NCI-H526 treated with DMSO at 0.1 percent for 48 hours (cell line): ENCODE measurements at regions not wholly inside any gene's neighbourhood (a gene's known extent, or its start where the extent isn't known, plus 50 kb on each side); places are given as distances from the start of the nearest gene placed in this dataset.
"Not testable (repeated sequence)": the region's sequence is repeated elsewhere in the genome, so short reads cannot be mapped to it uniquely, and the experiment has no call there.

ENCODE experiments used
- DNase-seq: peaks from one replicate; lab custom pipeline; 2025; lab: John Stamatoyannopoulos, UW

GRCh38 chr4:81375745-81376144 is 96.0 kb downstream of the RASGEF1B start:
- DNase-seq: no peak

DNA sequence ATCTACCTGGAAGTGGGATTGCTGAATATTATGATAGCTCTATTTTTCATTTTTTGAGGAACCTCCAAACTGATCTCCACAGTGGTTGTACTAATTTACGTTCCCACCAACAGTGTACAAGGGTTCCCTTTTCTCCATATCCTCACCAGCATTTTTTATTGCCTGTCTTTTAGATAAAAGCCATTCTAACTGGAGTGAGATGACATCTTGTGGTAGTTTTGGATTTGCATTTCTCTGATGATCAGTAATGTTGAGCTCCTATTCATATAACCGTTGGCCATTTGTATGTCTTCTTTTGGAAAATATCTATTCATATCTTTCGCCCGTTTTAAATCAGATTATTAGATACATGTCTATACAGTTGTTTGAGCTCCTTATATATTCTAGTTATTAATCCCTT is 101.8 kb downstream of the RASGEF1B start:
- no peak for DNase-seq

DNA sequence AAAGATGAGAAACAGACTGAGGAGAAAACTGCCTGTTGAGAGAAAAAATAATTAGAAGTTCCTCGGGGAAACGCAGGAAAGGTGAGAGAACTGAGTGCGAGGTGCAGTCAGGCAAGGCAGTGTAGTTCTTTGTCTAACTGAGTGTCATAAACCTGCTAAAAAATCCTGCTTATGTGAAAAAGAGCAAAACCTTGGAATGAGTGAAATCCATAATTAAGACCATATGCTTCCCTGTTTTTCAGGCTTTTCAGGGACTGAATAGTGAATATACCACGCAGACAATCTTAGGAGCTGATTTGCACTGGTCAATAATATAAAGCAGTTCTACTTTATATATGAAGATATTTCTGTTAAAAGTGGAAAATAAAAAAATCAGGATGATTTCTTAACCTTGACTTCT is 104.9 kb downstream of the RASGEF1B start:
- no peak for DNase-seq

GRCh38 chr4:81360737-81361136 is 111.0 kb downstream of the RASGEF1B start:
- DNase-seq: no peak

- DNase-seq: no peak
Measured at GRCh38 chr4:81359207-81359606, 112.5 kb downstream of the RASGEF1B start.

DNA sequence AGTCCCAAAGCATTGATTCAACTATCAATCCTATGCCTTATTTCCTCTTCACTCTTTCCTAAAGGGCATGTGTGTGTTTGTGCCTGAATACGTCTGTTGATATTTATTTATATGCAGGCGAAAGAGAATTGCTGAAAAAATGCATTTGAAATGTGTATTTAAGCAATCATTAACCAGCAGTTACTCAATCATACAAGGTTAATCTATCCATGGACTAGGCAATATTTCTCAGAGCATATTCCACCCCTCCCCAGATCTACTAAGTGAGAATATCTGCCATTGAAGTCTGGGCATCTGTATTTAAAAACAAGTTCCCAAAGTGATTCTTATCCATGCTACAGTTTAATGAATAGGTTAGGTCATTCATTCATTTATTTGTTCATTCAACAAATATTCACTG is 113.6 kb downstream of the RASGEF1B start:
- DNase-seq: no peak

GRCh38 chr4:81356621-81357020 is 115.1 kb downstream of the RASGEF1B start:
- DNase-seq: no peak

GRCh38 chr4:81355136-81355535 is 116.6 kb downstream of the RASGEF1B start:
- DNase-seq: no peak

DNA sequence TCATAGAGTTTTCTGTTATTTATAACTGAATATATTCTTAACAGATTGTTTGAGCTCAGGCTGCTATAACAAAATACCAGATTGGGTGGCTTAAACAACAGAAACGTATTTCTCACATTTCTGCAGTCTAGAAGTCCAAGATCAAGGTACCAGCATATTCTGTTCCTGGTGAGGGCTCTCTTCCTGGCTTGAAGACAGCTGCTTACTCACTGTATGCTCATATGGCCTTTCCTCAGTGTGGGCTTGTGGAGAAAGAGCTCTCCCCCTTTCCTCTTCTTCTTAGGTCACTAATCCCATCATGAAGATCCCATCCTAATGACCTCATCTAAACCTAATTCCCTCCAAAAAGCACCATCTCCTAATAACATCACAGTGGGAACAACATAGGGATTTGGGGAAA is 117.8 kb downstream of the RASGEF1B start:
- no peak for DNase-seq

DNA sequence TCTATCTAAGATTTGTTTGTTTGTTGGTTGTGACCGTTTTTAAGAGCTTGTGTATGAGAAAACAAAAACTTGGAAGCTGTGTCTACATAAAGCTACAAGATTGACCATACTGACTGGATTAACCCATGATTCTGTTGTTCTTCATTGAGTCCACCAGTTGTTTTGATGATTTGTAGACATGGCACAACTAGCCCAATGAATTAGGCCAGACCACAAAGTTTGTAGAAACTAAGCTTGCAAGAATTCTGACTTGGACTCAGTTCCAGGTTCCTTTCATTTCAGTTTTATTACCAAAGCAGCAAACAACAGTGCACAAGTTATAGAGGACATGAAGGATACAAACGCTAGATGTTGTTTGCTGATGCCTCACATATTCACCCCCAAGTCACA is 119.3 kb downstream of the RASGEF1B start:
- DNase-seq: no peak

DNA sequence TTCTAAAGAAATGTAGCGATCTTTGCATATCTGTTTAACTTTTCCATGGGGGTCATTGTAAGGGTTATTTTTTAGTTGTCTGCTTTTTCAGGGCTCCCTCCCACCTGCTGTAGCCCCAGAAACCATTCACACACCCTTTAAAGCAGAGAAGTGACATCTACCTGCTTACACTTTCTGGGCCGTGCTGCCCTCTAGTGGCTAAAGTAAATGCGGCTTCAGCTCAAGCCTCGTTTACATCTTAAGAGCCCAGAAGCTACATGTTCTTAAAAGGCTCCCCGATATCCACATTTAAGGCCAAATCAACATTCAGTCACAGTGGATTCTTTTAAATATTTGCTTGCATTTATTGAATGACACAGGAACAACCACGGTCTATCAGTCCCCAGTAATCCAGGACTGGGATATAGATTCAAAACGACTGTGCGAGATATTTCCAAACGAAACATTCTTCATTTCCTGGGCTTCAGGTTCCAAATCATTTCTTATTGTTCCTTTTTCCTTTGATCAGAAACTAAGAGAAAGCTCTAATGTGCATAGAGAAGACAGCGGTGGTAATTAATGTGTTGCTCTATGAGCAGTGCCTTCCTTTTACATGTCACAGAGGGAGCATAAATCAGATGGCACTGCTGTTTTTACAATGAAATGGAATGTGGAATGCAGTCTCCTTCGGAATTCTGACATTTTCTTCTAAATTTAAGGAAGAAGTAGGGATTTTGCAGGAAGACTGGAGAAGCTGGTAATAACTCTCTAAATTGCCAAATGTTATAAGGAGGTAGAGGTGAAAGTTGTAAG is 119.9 kb downstream of the RASGEF1B start:
- DNase-seq: peak; percentile 0

DNA sequence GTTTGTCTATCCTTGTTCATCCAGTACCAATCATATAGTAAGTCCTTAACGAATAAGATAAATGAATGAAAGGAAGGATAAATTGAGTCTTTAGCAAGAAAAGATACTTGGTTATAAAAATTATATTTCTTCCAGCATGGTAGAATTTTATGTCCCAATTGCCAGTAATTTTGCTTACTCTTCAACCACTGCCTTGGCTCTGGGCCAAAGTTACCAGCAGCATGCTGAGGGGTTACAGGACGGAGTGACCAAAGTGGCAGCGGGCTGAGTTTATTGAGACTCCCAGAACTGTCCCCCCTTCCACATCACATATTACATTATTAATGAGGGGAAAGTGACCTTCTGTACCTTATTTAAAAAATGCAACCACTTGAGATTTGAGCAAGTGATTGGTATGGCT is 121.7 kb downstream of the RASGEF1B start:
- no peak for DNase-seq

DNA sequence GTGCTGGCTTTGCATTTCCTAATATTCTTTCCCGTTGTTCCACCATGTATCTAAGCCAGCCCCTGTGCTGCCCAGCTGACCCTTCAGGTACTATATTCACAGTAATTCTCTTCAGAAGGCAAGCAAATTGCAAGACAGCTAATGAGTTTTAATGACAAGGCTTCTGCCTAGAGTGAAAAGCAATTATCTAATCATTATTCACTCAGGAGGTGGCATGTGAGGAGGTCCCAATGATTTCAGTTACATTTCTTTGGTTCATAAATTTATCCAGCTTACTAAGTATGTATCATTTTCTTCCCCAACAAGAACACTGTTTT is 123.0 kb downstream of the RASGEF1B start:
- DNase-seq: no peak

DNA sequence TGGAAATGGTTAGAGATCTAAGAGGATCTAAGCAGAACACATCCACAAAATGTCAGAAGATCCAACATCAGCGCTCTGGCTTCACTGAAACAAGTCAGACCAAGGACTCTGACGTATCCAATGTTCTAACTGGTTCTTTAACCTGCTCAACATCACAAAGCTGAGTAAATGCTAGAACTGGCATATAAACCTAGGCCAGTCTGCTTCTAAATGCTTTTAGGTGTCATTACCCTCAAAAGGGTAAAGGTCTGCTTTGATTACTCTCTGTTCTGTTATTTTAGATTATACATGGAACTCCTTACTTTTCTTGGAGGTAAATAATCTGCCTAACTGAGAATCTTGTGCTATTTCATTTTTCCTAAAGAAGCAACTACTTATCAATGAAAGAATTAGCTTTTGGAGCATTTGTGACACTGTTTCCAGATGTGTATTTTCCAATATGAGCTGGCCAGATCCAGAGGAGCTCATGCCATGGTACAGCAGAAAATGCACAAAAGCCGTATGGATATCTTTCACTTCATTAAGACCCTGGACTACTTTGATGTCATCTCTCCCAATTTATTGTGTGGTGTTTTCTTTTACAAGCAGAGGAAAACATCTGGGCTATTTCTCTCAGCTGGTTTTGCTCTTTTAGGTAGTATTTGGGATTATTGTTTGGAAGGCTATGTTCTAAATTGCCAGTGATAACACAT is 123.5 kb downstream of the RASGEF1B start:
- DNase-seq: no peak

GRCh38 chr4:81346719-81347118 is 125.0 kb downstream of the RASGEF1B start:
- DNase-seq: no peak

DNA sequence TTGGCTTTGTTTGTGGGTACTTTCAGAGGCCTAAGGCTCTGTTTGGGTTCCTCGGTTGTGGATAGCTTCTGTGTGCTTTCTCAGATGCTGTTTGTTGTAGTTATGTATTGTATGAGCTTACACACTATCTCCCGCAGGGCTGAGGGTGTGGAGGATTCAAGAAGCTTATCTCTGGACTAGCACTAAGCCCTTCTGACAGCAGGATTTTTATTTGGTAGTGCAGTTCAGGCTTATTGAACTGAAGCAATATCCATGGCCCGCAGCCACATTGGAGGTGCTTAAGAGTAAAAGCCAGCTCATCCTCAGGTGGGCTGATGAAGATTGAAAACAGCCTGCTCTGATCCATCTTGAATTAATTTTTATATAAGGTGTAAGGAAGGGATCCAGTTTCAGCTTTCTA is 128.2 kb downstream of the RASGEF1B start:
- no peak for DNase-seq

- no peak for DNase-seq
Measured at GRCh38 chr4:81343046-81343445, 128.0 kb upstream of the PRKG2 start.

DNA sequence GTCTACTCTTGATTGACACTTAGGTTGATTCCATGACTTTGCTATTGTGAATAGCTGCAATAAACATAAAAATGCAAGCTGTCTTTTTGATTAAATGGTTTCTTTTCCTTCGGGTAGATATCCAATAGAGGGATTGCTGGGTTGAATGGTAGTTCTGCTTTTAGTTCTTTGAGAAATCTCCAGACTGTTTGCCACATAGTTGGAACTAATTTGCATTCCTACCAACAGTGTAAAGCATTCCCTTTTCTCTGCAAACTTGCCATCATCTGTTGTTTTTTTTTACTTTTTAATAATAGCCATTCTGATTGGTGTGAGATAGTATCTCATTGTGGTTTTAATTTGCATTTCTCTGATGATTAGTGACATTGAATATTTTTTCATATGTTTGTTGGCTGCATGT is 122.2 kb upstream of the PRKG2 start:
- DNase-seq: no peak

DNA sequence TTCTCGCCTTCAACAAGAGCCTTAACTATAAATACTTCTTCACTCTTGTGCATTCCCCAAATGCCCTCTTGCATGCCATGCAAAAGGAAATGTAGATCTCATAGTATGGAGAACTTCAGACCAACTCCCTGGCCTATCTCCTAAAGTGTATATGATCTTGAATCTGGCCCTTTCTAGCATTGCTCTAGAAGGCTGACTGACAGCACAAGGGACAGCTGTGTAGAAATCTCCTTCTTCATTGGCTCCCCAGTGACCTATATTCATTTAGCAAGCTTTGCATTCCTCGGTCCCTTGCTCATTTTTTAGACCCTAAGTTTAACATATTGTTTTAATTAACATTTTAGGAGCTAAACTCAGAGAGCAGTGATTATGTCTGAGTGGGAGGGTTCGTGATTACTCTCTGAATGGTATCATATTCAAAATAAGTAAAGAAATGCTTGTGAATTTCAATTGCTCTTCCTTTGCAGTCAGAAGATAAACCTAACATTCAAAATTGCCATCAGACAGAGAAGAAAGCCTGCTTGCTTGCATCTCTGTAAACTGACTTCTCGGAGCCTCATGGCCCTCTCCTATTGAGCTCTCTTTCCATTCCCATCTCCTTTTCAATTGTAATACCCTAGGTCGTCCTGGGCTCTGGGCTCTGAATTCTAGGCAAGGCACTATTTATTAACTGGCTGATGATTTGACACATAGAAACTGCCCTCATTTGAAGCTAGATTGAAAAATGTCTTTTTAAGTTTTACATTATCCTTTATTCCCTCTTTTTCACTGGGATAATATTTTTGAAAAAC is 120.3 kb upstream of the PRKG2 start:
- DNase-seq: no peak

DNA sequence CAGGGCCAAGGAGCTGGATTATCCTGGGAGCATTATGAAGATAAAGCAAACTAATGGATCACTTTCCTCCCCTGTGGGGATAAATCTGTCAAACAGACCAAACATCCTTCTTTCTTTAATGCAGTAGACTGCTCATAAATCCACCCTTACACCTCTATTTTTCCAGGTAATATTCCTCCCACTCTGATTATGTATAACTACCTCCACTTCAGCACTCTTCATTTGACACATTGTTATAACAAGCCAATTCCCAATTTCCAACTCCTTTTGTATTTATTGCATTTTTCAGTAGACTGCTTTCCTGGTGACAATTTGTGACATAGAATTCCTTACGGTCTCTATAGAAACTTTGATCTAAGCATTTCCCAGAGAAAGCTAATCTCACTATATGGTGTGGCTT is 115.0 kb upstream of the PRKG2 start:
- DNase-seq: no peak

- no peak for DNase-seq
Measured at GRCh38 chr4:81326581-81326980, 111.6 kb upstream of the PRKG2 start.

DNA sequence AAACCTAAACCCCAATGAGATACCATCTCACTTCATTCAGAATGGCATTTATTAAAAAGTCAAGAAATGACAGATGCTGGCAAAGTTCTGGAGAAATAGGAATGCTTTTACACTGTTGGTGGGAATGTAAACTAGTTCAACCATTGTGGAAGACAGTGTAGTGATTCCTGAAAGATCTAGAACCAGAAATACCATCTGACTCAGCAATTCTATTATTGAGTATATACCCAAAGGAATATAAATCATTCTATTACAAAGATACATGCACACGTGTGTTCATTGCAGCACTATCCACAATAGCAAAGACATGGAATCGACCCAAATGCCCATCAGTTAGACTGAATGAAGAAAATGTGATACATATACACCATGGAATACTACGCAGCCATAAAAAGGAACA is 109.6 kb upstream of the PRKG2 start:
- not testable (repeated sequence) for DNase-seq

GRCh38 chr4:81319657-81320056 is 104.6 kb upstream of the PRKG2 start:
- no peak for DNase-seq
